HUES64 (cell line): ENCODE measurements at regions not wholly inside any gene's neighbourhood (a gene's known extent, or its start where the extent isn't known, plus 50 kb on each side); places are given as distances from the start of the nearest gene placed in this dataset.
"Not testable (repeated sequence)": the region's sequence is repeated elsewhere in the genome, so short reads cannot be mapped to it uniquely, and the experiment has no call there.

ENCODE experiments used
- H3K27ac ChIP-seq: 2 replicates; pipeline ENCODE4 v1.7.0; 2013; ENCODE audit warnings: low read depth, low read length, inconsistent platforms
- H3K27me3 ChIP-seq: 2 replicates; pipeline ENCODE4 v1.6.1; 2013; ENCODE audit warnings: mild to moderate bottlenecking, low read length; ENCODE audit not compliant: insufficient read depth
- H3K36me3 ChIP-seq: 2 replicates; pipeline ENCODE4 v1.6.1; 2013; ENCODE audit warnings: mild to moderate bottlenecking, low read length; ENCODE audit not compliant: insufficient read depth
- H3K4me1 ChIP-seq: 2 replicates; pipeline ENCODE4 v1.6.1; 2013; ENCODE audit warnings: mild to moderate bottlenecking, low read length, moderate library complexity; ENCODE audit not compliant: insufficient read depth
- H3K4me3 ChIP-seq: 2 replicates; pipeline ENCODE4 v1.5.1; 2013; ENCODE audit warnings: mild to moderate bottlenecking, low read length, moderate library complexity
- H3K9ac ChIP-seq: 2 replicates; pipeline ENCODE4 v1.6.1; 2013; ENCODE audit warnings: mild to moderate bottlenecking, low read depth, low read length
- H3K9me3 ChIP-seq: 2 replicates; pipeline ENCODE4 v1.6.1; 2013; ENCODE audit warnings: low read depth, low read length; ENCODE audit not compliant: insufficient read depth
- WGBS: fragments of 150-250, 120-280 bp; methylation state at CpG from one replicate; pipeline ENCODE4 v1.1.7; 2013; ENCODE audit warnings: missing lambda C conversion rate; 5-methylcytosine and 5-hydroxymethylcytosine counted together

- not testable (repeated sequence) for H3K9me3 ChIP-seq, H3K4me1 ChIP-seq, H3K9ac ChIP-seq, H3K27me3 ChIP-seq, H3K4me3 ChIP-seq, H3K27ac ChIP-seq, H3K36me3 ChIP-seq
- WGBS, result 96% methylated on average over 6 of the region's 6 CpGs
Measured at GRCh38 chr1:55784941-55785450, 569.8 kb upstream of the USP24 start.

- Histone ChIP-seq H3K27ac (no peak overlapping the region), H3K9me3 (no peaks in the 10 kb centered on the region), H3K4me3 (no peak overlapping the region), H3K4me1 (no peaks in the 10 kb centered on the region), H3K27me3 (no peaks in the 10 kb centered on the region), H3K36me3 (no peaks in the 10 kb centered on the region), H3K9ac (no peak overlapping the region)
- 90% methylated on average over 3 of the region's 3 CpGs for WGBS
Measured at GRCh38 chr1:55781944-55782482, 566.8 kb upstream of the USP24 start.

- H3K9ac ChIP-seq, result no peak overlapping the region
- no peaks in the 10 kb centered on the region for H3K9me3 ChIP-seq
- no peaks in the 10 kb centered on the region for H3K4me1 ChIP-seq
- H3K4me3 ChIP-seq, result no peak overlapping the region
- no peaks in the 10 kb centered on the region for H3K36me3 ChIP-seq
- WGBS, result 98% methylated on average over 3 of the region's 3 CpGs
- no peaks in the 10 kb centered on the region for H3K27me3 ChIP-seq
- H3K27ac ChIP-seq, result no peak overlapping the region
Measured at GRCh38 chr1:55781003-55781402, 565.8 kb upstream of the USP24 start.

- Histone ChIP-seq H3K9me3 (no peaks in the 10 kb centered on the region), H3K36me3 (no peaks in the 10 kb centered on the region), H3K4me1 (no peaks in the 10 kb centered on the region), H3K27me3 (no peaks in the 10 kb centered on the region), H3K9ac (no peak overlapping the region), H3K4me3 (no peak overlapping the region), H3K27ac (no peak overlapping the region)
- WGBS, result 89% methylated on average over 2 of the region's 2 CpGs
Measured at GRCh38 chr1:55777545-55777944, 562.4 kb upstream of the USP24 start.

GRCh38 chr1:55775007-55775406, 559.8 kb upstream of the USP24 start:
- WGBS, result 95% methylated on average over 3 of the region's 3 CpGs

GRCh38 chr1:55774446-55774845, 559.3 kb upstream of the USP24 start:
- WGBS, result 92% methylated on average over 3 of the region's 3 CpGs
- Histone ChIP-seq H3K36me3 (no peaks in the 10 kb centered on the region), H3K4me1 (no peaks in the 10 kb centered on the region)

More at GRCh38 chr1:55775007-55775406, 559.8 kb upstream of the USP24 start:
- Histone ChIP-seq H3K36me3 (no peaks in the 10 kb centered on the region), H3K27me3 (no peaks in the 10 kb centered on the region), H3K9me3 (no peaks in the 10 kb centered on the region), H3K27ac (no peak overlapping the region), H3K4me3 (no peak overlapping the region), H3K9ac (no peak overlapping the region), H3K4me1 (no peaks in the 10 kb centered on the region)

GRCh38 chr1:55773211-55773940, 558.2 kb upstream of the USP24 start:
- H3K4me3 ChIP-seq, result no peak overlapping the region
- no peaks in the 10 kb centered on the region for H3K36me3 ChIP-seq
- no peaks in the 10 kb centered on the region for H3K27me3 ChIP-seq
- no peaks in the 10 kb centered on the region for H3K9me3 ChIP-seq
- H3K4me1 ChIP-seq, result no peaks in the 10 kb centered on the region
- no peak overlapping the region for H3K27ac ChIP-seq
- 92% methylated on average over 4 of the region's 4 CpGs for WGBS
- no peak overlapping the region for H3K9ac ChIP-seq

More at GRCh38 chr1:55774446-55774845, 559.3 kb upstream of the USP24 start:
- Histone ChIP-seq H3K9me3 (no peaks in the 10 kb centered on the region), H3K4me3 (no peak overlapping the region), H3K27me3 (no peaks in the 10 kb centered on the region), H3K27ac (no peak overlapping the region), H3K9ac (no peak overlapping the region)

GRCh38 chr1:55768327-55768952, 553.3 kb upstream of the USP24 start:
- WGBS, result 100% methylated on average over 1 of the region's 1 CpG
- H3K9me3 ChIP-seq, result no peaks in the 10 kb centered on the region
- H3K4me1 ChIP-seq, result no peaks in the 10 kb centered on the region
- H3K27ac ChIP-seq, result no peak overlapping the region
- no peak overlapping the region for H3K4me3 ChIP-seq
- no peaks in the 10 kb centered on the region for H3K27me3 ChIP-seq
- H3K36me3 ChIP-seq, result no peaks in the 10 kb centered on the region
- H3K9ac ChIP-seq, result no peak overlapping the region

GRCh38 chr1:55767171-55767570, 552.0 kb upstream of the USP24 start:
- WGBS, result 92% methylated on average over 3 of the region's 3 CpGs
- H3K9me3 ChIP-seq, result no peaks in the 10 kb centered on the region
- no peak overlapping the region for H3K4me3 ChIP-seq

GRCh38 chr1:55765505-55765904, 550.3 kb upstream of the USP24 start:
- not testable (repeated sequence) for H3K36me3 ChIP-seq, H3K4me3 ChIP-seq, H3K27ac ChIP-seq, H3K9ac ChIP-seq, H3K27me3 ChIP-seq, H3K4me1 ChIP-seq, H3K9me3 ChIP-seq
- 100% methylated on average over 2 of the region's 3 CpGs for WGBS

More at GRCh38 chr1:55767171-55767570, 552.0 kb upstream of the USP24 start:
- Histone ChIP-seq H3K27ac (no peak overlapping the region), H3K9ac (no peak overlapping the region), H3K36me3 (no peaks in the 10 kb centered on the region), H3K4me1 (no peaks in the 10 kb centered on the region), H3K27me3 (no peaks in the 10 kb centered on the region)

- H3K9ac ChIP-seq, result no peak overlapping the region
- peaks cover 7% of the 10 kb centered on the region; the same call in 1 of the 2 replicates for H3K9me3 ChIP-seq
- no peaks in the 10 kb centered on the region for H3K36me3 ChIP-seq
- no peak overlapping the region for H3K4me3 ChIP-seq
- no peaks in the 10 kb centered on the region for H3K27me3 ChIP-seq
- WGBS, result 93% methylated on average over 2 of the region's 2 CpGs
- no peaks in the 10 kb centered on the region for H3K4me1 ChIP-seq
- no peak overlapping the region for H3K27ac ChIP-seq
Measured at GRCh38 chr1:55751776-55752175, 536.6 kb upstream of the USP24 start.
